ENCODE measurements at regions not wholly inside any gene's neighbourhood (a gene's known extent, or its start where the extent isn't known, plus 50 kb on each side); places are given as distances from the start of the nearest gene placed in this dataset.

DNA sequence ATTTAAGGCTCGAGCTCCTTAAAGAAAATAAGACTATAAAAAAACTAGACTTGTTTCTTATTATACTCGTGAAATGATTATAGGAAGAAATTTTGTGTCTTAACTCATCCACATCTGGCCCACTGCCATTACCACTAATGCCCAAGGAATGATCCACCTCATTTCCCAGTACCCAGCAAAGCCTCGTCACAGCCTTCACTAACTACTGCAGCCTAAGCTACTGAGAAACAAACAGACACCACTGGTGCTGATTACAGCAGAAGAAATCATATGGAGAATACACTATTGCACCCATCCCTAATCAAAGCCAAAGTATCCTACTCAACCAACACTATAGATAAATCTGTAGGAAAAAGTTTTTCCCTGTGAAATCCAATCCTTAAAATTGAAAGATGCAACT is 205.3 kb upstream of the NAV3 start:
- no peaks in the 10 kb centered on the region for H3K27me3 Mint-ChIP-seq
- no peak overlapping the region for H2AFZ ChIP-seq (ENCODE audit: insufficient read depth, low read depth, low read length, poor library complexity, severe bottlenecking)
- H3K27ac ChIP-seq (ENCODE audit: low read length in 2 of 2), result no peak overlapping the region
- no peaks in the 10 kb centered on the region for H3K79me2 ChIP-seq (ENCODE audit: control insufficient read depth, insufficient read depth, low read length)
- TF ChIP-seq CTCF (IDR thresholded peaks at IDR 0.05) (no peak), EZH2 (IDR thresholded peaks at IDR 0.05; ENCODE audit: borderline replicate concordance, insufficient read depth, low read depth, low read length, poor library complexity, severe bottlenecking) (no peak)
- no peaks in the 10 kb centered on the region for H4K20me1 ChIP-seq (ENCODE audit: control insufficient read depth, insufficient read depth, low read length, poor library complexity, severe bottlenecking)
- no peaks in the 10 kb centered on the region for H3K9me3 ChIP-seq (ENCODE audit: control extremely low read depth in 1 of 3, control insufficient read depth in 2 of 3, insufficient read depth in 1 of 3, low read length in 2 of 3)
- ChIA-PET POLR2A (no interaction called here), CTCF (no interaction called here)
- ATAC-seq (ENCODE audit: low read depth), result no peak
- H3K9me3 Mint-ChIP-seq (ENCODE audit: insufficient read depth), result peaks cover 10% of the 10 kb centered on the region
- no peak overlapping the region for H3K4me2 ChIP-seq (replicated peaks; ENCODE audit: low read depth, low read length, poor library complexity, severe bottlenecking)
- WGBS (ENCODE audit: insufficient coverage), result 100% methylated on average over 1 of the region's 3 CpGs
- H3K27me3 ChIP-seq (replicated peaks in 1 of 4; ENCODE audit: control extremely low read depth in 1 of 4, control insufficient read depth in 3 of 4, insufficient read depth in 4 of 4, low read length in 3 of 4), result no peaks in the 10 kb centered on the region
- H3K27ac Mint-ChIP-seq, result no peak overlapping the region
- H3K4me1 Mint-ChIP-seq, result no peaks in the 10 kb centered on the region
- H3K4me1 ChIP-seq (ENCODE audit: control insufficient read depth in 2 of 2, insufficient read depth in 2 of 2, low read length in 2 of 2), result no peaks in the 10 kb centered on the region
- no peak overlapping the region for H3K4me3 Mint-ChIP-seq
- intact Hi-C loops (cut with micrococcal nuclease), result no loop called here
- H3K36me3 ChIP-seq (replicated peaks in 1 of 2; ENCODE audit: control extremely low read depth in 1 of 2, control insufficient read depth in 1 of 2, extremely low read depth in 1 of 2, insufficient read depth in 2 of 2, low read length in 1 of 2), result no peaks in the 10 kb centered on the region
- no peak overlapping the region for H3K9ac ChIP-seq (ENCODE audit: low read length)
- H3K4me3 ChIP-seq (ENCODE audit: control extremely low read depth in 1 of 5, extremely low read depth in 1 of 5, insufficient read depth in 1 of 5, low read depth in 2 of 5, low read length in 4 of 5), result no peak overlapping the region
- DNase-seq, result no peak

GRCh38 chr12:77619425-77619824 is 211.3 kb upstream of the NAV3 start:
- Histone ChIP-seq H3K27ac (ENCODE audit: low read length in 2 of 2) (no peak overlapping the region), H2AFZ (ENCODE audit: insufficient read depth, low read depth, low read length, poor library complexity, severe bottlenecking) (no peak overlapping the region), H3K9me3 (ENCODE audit: control extremely low read depth in 1 of 3, control insufficient read depth in 2 of 3, insufficient read depth in 1 of 3, low read length in 2 of 3) (no peaks in the 10 kb centered on the region), H3K4me1 (ENCODE audit: control insufficient read depth in 2 of 2, insufficient read depth in 2 of 2, low read length in 2 of 2) (no peaks in the 10 kb centered on the region), H4K20me1 (ENCODE audit: control insufficient read depth, insufficient read depth, low read length, poor library complexity, severe bottlenecking) (no peaks in the 10 kb centered on the region), H3K36me3 (replicated peaks in 1 of 2; ENCODE audit: control extremely low read depth in 1 of 2, control insufficient read depth in 1 of 2, extremely low read depth in 1 of 2, insufficient read depth in 2 of 2, low read length in 1 of 2) (no peaks in the 10 kb centered on the region), H3K4me2 (replicated peaks; ENCODE audit: low read depth, low read length, poor library complexity, severe bottlenecking) (no peak overlapping the region), H3K79me2 (ENCODE audit: control insufficient read depth, insufficient read depth, low read length) (no peaks in the 10 kb centered on the region), H3K27me3 (replicated peaks in 1 of 4; ENCODE audit: control extremely low read depth in 1 of 4, control insufficient read depth in 3 of 4, insufficient read depth in 4 of 4, low read length in 3 of 4) (no peaks in the 10 kb centered on the region), H3K4me3 (ENCODE audit: control extremely low read depth in 1 of 5, extremely low read depth in 1 of 5, insufficient read depth in 1 of 5, low read depth in 2 of 5, low read length in 4 of 5) (no peak overlapping the region), H3K9ac (ENCODE audit: low read length) (no peak overlapping the region)
- H3K27ac Mint-ChIP-seq, result no peak overlapping the region
- H3K9me3 Mint-ChIP-seq (ENCODE audit: insufficient read depth), result peaks cover 3% of the 10 kb centered on the region
- no peaks in the 10 kb centered on the region for H3K4me1 Mint-ChIP-seq
- no peaks in the 10 kb centered on the region for H3K27me3 Mint-ChIP-seq
- no peak for ATAC-seq (ENCODE audit: low read depth)
- H3K4me3 Mint-ChIP-seq, result no peak overlapping the region
- intact Hi-C loops (cut with micrococcal nuclease), result no loop called here
- WGBS (ENCODE audit: insufficient coverage), result no CpG with 5 or more reads among the region's 3 CpGs
- ChIA-PET CTCF (no interaction called here), POLR2A (no interaction called here)
- no peak for TF ChIP-seq EZH2 (IDR thresholded peaks at IDR 0.05; ENCODE audit: borderline replicate concordance, insufficient read depth, low read depth, low read length, poor library complexity, severe bottlenecking)
- TF ChIP-seq CTCF (IDR thresholded peaks at IDR 0.05), result no peak
- DNase-seq, result no peak
